Endothelial cell of hepatic sinusoid (primary cell): ENCODE measurements at regions not wholly inside any gene's neighbourhood (a gene's known extent, or its start where the extent isn't known, plus 50 kb on each side); places are given as distances from the start of the nearest gene placed in this dataset.

Experiments used
- in situ Hi-C: cut with HindIII; loops from 2 replicates; pipeline ENCODE4 v1.10.0; 2017; ENCODE audit warnings: low sequenced_read_pairs

DNA sequence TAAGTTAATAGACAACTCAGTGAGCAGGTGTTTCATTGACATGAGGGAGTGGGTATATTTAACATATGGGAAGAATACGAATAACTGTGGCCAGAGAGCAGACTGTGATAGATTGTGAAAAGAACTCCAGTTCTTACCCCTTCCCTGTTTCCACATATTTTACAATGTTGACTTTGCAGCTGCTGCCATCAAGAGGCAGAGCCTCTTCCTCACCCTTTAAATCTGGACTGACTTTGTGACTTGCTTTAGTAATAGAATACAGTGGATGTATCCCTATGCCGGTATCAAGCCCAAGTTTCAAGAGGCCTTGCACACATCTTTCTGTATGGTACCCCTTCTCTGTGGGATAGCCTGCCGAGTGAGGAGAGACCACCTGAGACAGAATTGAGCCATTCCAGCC lies 356.7 kb downstream of the ETNK1 start:
- in situ Hi-C loops, result loop anchor here (5.0 kb wide), 1 partner anchor 81 kb away; no protein-coding TSS in a partner anchor

DNA sequence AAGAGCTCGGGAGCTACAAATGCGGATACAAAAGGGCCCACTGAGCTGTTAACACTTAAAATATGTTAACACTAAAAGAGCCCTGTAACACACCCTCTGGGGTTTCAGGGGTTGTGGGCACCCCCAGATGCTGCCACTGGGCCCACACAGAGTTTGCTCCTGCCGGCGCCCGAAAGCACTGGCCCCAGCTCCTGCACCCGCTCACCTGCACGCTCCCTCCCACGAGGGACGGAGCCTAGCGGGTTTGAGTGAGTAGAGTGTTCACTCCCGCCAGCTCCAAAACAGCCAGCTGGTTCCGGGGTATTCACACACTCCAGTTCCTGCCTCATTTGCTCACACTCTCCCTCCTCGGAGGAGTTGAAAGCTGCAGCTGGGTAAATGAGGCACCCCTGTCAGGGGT lies 357.7 kb downstream of the ETNK1 start:
- in situ Hi-C loops, result loop anchor here (5.0 kb wide), 1 partner anchor 80 kb away; no protein-coding TSS in a partner anchor

DNA sequence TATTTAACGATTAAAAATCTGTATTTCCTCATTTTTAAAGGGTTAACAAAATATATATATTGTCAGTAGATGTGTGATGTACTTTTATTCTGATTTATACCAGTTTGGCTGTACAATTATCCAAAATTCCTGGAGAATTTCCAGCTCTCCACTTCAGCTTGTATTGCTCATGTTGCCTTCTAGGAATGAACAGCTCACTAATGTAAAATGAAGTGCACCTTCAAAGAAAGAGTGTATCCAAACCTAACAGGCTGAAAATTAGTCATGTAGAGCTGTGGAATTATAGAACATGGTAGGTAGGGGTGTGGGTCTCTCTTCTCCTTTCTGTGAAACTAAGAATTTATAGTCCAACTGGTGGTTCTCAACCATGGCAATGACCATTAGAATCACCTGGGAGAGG lies 362.0 kb downstream of the ETNK1 start:
- in situ Hi-C loops, result no loop called here

DNA sequence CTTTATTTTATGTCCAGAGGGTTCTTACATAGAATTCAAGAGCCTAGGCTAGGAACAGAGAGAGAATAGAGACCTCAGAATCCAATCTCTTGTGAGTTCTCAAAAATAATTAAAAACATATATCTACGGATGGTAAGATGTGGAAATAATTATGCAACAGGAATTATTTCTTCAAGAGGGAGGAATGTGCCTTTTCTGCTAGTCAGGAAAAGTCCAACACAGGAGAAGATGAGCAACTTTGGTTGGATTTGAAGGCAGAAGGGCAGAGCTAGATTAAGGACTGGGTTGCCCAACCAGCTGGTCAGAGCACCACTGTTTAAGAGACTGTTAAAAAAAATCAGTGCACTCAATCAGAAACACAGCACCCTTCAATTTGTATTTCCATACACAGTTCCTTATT lies 365.5 kb downstream of the ETNK1 start:
- in situ Hi-C loops, result no loop called here

DNA sequence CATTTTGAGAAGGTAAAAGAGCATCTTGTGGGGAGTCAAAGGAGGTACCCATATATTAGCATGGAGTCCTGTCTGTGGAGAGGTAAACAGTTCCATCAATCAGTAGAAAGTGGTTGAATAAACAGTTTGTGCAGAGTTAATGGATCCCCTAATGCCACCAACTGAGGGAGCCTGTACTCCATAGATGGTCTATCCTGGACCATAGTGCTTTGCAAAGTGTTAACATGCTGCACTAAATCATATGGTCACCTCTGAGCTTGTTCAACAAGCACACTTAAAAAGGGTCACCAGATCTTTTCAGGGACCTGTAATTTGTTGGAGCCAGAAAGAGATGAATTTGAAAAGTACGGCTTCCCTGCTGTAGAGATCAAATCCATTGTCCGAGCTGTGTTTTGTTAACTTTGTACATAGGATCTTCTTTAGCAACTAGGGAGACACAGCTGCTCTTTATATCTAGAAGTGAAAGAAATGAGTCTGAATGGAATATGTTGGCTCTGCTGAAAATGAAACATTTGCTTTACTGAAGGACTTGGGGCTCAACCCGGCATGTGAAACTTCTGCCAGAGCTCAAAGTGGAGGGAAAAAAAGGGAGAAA lies 366.4 kb downstream of the ETNK1 start:
- in situ Hi-C loops, result no loop called here

DNA sequence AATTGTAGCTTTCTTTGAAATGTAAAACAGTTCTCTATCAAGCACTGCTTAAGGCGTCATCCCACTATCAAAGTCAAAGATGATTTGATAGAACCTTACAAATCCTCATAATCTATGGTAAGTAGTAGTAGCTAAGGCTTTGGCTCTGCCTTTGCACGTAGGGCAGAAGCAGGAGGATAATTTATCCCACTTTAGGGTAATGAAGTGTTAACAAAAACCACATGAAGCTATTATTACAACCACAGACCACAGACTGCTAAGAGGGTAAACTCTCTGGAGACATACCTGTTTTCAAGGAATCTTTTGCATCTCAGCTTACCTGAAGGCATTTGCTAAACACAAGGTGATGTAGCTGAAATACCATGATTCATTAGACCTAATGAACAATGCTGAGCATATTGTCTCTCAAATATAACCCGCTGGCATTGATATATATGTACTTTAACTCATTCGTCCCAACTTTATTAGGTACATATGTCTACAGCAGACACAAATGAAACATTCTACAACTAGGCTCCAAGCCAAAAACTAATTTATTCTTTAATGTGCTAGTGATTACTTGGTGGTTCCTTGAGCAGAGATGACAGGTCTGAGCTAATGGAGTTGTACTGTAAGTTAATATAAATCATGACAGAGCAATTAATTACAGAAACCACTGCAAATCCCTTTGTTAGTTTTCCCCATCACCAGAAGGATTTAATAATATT lies 368.8 kb downstream of the ETNK1 start:
- in situ Hi-C loops, result no loop called here

DNA sequence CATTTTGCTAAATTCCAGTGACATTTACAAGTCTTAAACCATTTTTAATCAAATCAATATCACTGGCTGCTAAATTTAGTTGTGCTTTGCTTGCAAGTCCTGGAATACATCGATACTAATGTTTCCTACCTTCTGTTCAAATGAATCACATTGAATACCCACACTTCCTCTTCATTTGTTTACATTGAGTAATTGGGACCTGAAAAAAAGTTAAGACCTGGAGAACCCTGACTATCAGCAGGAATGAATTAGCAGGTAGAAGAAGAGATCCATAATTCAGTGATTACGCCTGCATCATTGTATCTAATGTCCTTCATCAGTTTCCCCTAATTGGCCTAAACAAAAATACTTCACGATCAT lies 369.3 kb downstream of the ETNK1 start:
- in situ Hi-C loops, result no loop called here

DNA sequence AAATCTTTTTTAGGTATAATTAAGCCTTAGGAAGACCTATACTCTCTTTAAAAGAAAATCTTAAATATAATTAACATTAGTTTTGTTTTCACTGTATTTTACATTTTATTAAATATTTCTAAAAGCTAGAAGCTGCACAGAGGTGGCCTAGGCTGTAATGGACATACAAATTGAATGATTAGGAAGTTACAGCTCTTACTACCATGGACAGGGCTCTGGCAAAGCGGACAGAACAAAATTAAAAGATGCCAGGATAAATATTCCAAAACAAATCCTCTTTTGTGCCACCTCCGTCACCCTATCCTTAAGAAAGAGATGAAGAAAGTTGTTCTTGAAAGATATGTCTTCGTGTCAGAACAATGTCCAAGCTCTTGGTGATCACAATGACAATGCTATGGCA lies 376.5 kb downstream of the ETNK1 start:
- in situ Hi-C loops, result no loop called here

DNA sequence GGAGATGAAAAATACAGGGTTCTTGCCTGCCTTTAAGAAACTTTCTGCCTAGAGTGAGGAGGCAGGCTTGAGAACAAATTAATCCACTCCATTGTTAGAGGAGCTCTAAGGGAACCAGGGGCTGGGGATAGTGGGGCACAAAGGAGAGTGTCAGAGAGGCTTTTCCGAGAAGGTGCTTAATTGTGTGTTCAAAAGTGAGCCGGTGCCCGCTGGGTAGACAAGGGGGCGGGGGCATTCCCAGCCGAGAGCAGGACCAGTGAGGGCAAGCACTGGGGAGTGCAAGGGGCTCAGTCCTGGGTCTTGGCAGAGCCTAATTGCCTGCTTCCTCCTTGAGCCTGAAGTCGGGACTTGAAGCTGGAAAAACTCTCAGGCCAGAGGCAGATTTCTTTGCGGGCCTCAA lies 377.4 kb downstream of the ETNK1 start:
- in situ Hi-C loops, result no loop called here

DNA sequence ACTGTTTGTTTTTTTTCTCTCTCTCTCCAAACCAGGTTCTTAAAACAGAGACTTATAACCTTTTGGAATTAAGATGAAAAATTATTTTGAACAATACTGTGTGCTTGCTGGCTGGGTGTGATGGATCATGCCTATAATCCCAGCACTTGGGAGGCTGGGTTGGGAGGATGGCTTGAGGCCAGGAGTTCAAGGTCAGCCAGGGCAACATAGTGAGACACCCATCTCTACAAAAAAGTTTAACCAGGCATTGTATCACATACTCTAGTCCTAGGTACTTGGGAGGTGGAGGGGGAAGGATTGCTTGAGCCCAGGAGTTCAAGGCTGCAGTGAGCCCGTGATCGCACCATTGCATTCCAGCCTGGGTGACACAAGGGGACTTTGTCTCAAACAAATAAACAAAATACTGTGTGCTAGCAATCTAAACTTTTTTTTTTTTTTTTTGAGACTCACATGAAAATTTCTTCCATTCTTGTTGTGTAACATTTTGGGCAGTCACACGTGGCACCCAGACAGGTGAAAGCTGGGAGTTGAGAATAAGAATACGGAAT lies 379.6 kb downstream of the ETNK1 start:
- in situ Hi-C loops, result no loop called here

DNA sequence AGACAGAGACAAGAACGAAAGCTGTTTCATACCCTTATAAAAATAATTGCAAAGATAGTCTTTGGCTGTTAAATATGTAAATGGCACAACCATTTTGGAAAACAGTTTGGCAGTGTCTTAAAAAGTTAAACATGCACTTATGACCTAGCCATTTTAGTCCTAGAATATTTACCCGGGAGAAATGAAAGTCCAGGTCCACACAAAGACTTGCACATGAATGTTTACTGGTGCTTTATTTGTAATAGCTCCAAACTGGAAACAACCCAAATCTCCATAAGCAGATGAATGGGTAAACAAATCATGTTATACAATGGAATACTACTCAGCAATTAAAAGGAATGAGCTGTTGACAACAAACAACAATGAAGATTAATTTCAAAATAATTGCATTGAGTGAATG lies 380.4 kb downstream of the ETNK1 start:
- in situ Hi-C loops, result no loop called here

DNA sequence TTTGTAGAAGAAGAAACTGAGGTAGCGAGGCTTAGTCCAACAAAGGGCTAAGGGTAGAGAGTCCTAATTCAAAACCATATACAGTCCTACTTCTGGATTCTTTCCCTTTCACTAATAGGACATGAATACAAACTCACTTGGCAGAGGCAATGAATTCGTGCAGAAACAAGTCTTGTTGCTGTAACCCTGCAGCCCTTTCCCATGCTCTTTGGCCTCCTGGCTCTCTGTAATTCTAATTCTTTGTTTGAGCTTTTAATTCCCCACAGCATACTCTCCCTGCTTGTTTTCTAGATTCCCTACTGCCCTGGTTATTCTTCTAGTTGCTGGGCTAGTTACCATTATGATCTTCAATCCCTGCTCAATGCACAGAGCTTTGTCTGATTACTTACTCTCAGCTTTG lies 381.4 kb downstream of the ETNK1 start:
- in situ Hi-C loops, result no loop called here

DNA sequence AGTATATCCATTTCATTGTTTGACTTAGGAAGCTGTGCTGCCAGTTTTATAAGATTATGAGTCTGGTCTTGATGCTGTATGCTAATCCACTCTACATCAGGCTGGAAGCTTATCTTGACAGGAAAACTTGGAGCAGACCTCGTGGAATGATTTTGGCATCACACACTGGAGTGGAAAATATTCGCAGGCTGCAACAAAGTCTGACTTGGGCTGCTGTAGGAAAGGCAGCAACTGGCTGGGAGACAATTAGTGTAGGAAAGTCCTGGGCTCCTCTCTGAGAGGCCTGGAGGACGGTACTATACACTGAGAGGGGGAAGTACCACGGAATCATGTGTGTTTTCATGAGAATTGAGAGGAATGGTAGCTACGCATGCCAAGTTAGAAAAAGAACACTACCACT lies 383.7 kb downstream of the ETNK1 start:
- in situ Hi-C loops, result no loop called here

DNA sequence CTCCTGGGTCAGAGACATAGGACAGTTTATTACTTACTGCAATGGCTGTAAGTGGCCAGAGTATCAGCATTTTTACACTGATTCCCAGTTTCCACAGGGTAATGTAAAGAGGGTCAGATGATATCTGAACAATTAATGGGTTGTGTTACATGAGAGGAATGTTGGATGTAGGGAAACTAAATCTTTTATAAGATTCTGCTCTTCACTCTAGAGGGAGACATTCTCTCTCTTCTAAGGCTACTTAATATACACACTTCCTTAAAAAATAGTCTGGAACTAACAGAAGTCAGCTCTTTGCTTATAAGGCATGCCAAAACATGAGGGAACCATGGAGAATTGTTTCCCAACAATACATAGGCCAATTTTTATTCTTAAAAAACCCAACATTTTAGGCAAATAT lies 389.8 kb downstream of the ETNK1 start:
- in situ Hi-C loops, result no loop called here

DNA sequence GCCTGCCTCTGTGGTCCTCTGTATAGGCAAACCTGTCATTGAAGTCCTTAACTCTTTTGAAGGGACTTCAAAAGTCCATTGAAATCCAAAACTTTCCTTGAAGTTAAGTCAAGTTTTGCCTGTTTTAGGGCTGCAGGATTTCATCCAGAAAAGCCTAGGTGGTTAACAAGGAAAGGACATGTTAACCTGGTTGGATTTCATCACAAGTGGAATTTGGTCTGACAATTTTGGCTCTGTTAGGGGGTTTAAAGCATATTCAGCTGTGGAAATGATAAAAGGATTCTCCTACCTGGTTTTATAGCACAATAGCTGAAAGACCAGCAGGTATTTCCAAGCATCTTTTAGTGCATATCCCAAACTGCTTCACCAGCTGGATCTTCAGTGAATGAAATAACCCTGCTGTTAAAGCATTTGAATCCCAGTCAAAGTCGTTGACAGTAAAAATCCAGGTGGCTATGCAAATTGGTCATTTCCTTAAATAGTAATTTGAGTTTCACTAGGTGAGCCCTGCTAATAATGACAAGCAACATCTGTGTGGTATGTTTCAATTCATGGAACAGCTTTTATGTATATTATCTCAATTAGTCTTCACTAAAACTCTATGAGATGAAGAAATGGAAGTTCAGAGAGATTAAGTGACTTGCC lies 400.5 kb downstream of the ETNK1 start:
- in situ Hi-C loops, result no loop called here

DNA sequence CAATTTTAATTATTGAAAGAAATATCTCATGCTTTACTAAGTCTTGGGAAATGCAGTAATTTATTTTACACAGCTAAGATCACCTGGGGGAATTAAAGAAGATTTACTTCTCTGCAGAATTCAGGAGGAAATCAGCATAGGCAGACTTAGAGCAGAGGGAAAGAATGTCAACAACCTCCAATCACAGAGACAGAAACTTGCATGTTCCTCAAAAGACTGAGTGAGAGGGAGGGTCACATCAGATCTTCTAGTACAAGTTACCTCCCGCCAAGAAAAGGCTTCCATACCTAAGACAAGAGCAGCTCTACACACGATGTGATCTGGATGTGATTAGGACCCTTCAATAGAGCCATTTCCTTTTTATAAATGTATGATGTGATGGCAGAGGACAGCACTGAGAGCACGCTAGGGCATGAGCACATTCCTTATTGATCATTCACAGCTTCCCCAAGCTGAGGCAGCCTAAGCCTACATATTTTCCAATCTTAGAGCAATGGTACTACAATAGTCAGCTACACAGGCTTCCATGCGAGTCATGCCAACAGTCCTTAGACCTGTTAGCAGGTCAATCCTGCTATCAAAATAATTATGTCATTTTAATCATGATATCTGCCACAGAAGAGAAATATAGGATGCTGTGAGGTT lies 403.3 kb downstream of the ETNK1 start:
- in situ Hi-C loops, result no loop called here

DNA sequence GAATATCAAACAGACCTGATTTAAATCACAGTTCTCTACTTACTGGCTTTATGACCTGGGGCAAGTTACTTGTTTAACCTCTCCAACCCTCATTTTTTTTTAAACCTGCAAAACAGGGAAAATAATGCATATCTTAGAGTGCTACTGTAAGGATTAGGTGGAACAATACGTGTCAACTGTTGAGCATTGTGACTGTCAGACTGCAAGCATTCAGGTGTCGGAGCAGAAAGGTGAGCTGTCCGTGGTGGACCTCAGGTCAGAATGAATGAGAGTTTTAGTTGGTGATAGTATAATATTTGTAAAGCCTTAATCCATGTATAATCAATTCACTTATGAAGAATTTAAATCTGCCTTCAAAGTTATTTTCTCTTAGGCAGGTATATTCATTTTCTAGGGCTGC lies 404.2 kb downstream of the ETNK1 start:
- in situ Hi-C loops, result no loop called here

DNA sequence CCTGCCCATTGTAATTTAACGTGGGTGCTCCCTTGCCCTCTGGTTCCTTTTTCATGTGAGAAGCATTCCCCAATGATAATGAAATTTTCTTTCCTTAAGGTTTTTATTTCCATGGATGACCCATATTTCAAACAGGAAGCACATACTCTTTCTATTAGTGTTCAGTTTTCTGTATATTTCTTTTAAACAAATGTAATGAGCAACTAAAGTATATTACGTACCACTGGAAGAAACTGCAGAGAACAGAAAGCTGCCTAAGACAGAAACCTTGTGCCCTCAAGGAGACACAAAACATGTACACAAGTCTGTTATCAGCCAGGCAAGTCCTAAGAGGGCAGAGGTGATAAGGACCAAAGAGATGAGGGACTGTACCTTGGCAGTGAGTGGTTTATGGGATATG lies 414.9 kb downstream of the ETNK1 start:
- in situ Hi-C loops, result no loop called here

DNA sequence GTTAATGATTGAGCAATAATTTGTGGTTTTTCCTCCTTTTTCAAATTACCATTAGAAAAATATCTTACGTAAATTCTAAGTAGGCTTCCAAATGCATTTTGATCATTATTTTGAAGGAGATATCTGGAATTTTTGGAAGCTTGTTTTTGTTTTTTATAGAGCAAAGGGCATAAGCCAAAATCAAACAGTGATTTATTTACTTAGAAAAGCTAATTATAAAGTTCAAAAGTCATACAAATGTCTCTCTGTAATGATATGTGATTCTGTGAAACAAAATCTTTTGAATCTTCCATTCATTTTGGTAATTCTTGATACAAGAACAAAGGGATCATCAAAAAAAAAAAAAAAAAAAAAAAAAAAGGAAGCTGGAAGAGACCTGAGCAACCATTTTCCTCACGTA lies 416.8 kb downstream of the ETNK1 start:
- in situ Hi-C loops, result no loop called here

DNA sequence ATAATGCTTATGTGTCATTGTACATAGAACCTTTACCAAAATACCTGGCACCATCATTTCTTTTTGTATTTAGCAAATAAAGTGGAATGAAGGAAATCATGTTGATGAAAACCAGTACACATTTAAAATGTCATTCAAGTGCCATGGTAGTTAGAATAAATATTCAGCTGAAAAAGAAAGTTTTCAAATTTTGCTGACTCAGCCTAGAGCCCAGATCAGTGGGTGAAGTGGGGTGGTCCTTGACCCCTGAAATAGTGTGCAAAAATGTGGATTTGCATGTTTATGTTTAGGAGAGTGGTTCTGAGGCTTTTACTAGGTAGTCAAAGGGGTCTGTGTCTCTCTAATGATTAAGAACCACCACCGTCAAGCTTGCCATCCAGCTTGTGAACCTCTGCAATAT lies 418.7 kb downstream of the ETNK1 start:
- in situ Hi-C loops, result no loop called here

DNA sequence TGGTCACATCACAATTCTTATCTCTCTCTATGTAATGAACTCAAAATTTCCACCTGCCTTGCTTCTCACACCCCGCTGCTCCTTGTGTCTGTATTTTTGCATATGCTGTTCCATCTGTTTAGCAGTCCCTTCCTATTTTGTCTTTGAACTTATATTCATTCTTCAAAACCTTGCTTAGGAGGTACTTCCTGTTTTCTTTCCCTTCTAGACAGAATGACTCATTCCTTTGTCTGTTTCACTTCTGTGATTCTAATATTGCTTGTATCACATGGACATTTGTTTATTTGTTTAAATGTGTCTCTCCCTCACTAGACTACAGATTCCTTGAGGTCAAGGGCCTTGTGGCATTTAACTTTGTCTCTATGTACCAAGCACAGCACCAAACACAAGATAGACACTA lies 424.2 kb downstream of the ETNK1 start:
- in situ Hi-C loops, result no loop called here

DNA sequence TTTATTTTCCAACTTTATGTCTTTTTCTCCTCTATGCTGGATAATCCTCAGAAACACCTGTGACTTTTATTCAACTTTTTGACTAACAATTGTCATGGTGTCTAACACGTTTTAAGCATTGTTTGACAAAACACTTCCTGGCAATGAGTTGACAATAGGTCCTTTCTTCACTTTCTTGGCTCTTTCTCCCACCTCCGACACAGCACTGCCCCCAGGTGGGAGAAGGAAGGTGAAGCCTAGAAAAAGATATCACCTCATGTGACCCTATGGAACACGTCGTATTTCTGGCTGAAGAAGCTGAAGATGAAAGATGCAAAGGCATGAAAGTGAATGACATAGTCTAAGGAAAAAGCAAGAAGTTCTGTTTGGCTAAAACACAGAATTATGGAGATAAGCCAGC lies 430.0 kb downstream of the ETNK1 start:
- in situ Hi-C loops, result no loop called here
